DOHH2 (cell line): ENCODE measurements at regions not wholly inside any gene's neighbourhood (a gene's known extent, or its start where the extent isn't known, plus 50 kb on each side); places are given as distances from the start of the nearest gene placed in this dataset.

Experiments used
- EZH2phosphoT487 ChIP-seq: fragments of 200-600 bp; sonication (generic); IDR thresholded peaks from 2 replicates; pipeline ENCODE4 v1.6.1; 2017; ENCODE audit warnings: borderline replicate concordance, mild to moderate bottlenecking, antibody characterized with exemption, low read length, moderate library complexity, mixed read lengths
- TF ChIP-seq, protein P1 (sequence below): fragments of 200-600 bp; sonication (generic); IDR thresholded peaks from one replicate; pipeline ENCODE4 v1.5.1; 2014; ENCODE audit warnings: antibody characterized with exemption, mild to moderate bottlenecking, low read depth, low read length; ENCODE audit not compliant: poor library complexity, severe bottlenecking

DNA sequence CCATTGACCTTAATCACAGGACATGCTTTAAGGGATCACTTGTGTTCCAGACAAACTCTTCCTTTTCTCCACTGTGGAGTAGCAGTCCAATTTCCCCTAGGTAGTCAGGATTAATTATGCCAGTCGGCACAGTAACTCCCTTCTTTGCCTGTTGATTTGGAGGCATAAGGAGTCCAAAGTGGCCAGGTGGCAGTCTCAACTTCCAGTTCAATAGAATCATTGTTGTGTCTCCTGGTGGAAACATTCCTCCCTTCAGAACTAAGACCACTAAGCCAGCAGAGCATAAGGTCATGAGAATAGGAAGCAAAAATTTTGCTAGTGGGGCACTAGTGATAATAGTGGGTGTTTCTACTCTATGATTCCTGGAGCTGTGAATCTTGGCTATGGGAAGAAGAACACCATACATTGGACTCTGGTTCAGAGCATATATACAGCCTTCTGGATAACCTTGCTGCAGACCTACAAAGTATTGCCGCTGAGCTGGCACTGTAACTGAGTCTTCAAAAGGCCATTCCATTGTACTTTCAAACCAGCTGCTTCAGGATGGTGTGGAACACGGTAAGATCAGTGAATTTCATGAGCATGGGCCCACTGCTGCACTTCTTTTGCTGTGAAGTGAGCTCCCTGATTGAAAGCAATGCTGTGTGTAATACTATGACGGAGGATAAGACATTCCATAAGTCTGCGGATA, 147.3 kb upstream of the MAX start:
- TF ChIP-seq, protein P1, sequence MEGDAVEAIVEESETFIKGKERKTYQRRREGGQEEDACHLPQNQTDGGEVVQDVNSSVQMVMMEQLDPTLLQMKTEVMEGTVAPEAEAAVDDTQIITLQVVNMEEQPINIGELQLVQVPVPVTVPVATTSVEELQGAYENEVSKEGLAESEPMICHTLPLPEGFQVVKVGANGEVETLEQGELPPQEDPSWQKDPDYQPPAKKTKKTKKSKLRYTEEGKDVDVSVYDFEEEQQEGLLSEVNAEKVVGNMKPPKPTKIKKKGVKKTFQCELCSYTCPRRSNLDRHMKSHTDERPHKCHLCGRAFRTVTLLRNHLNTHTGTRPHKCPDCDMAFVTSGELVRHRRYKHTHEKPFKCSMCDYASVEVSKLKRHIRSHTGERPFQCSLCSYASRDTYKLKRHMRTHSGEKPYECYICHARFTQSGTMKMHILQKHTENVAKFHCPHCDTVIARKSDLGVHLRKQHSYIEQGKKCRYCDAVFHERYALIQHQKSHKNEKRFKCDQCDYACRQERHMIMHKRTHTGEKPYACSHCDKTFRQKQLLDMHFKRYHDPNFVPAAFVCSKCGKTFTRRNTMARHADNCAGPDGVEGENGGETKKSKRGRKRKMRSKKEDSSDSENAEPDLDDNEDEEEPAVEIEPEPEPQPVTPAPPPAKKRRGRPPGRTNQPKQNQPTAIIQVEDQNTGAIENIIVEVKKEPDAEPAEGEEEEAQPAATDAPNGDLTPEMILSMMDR, result no peak
- no peak for TF ChIP-seq EZH2phosphoT487
